ENCODE measurements at regions not wholly inside any gene's neighbourhood (a gene's known extent, or its start where the extent isn't known, plus 50 kb on each side); places are given as distances from the start of the nearest gene placed in this dataset.

GRCh38 chr1:219277304-219278105 is 103.8 kb downstream of the LYPLAL1 start:
- no peak for DNase-seq (ENCODE audit: low read depth)

- DNase-seq (ENCODE audit: low read depth) = no peak
Observed at GRCh38 chr1:219276049-219276738, 102.5 kb downstream of the LYPLAL1 start.

GRCh38 chr1:219273088-219273686 is 99.5 kb downstream of the LYPLAL1 start:
- no peak for DNase-seq (ENCODE audit: low read depth)

DNA sequence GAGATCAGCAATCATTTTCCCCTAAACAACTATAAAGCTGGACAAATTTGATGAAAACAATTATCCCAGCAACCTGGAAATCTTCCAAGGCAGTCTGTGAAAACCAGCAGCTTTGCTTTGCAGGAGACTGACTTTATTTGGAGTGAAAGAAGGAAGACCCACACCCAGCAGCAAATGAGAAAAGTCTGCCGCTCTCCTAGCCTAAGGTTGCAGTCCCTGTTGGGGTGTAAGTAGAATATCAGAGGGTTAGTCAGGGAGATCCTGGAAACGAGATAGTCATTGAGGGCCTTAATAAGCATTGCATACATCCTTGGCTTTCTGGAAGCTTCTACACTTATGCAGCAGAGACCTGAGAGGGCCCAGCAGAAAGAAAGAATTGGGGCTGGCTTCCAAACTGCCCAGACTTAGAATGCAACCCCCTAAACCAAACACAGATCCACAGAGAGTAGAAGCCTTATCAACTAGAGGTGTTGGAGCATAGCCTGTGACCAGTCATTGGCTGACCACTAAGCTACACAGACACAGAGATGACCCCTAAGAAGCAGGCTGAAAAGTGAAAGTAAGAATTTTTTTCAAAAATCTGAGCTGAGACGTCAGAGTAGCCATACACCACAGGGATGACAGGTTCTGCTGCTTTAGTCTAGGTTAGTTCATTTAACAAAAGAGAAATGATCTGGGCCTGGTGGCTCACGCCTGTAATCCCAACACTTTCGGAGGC is 98.3 kb downstream of the LYPLAL1 start:
- no peak for DNase-seq (ENCODE audit: low read depth)

- no peak for DNase-seq (ENCODE audit: low read depth)
Observed at GRCh38 chr1:219269171-219269570, 95.5 kb downstream of the LYPLAL1 start.

GRCh38 chr1:219266524-219266923 is 92.8 kb downstream of the LYPLAL1 start:
- no peak for DNase-seq (ENCODE audit: low read depth)

DNA sequence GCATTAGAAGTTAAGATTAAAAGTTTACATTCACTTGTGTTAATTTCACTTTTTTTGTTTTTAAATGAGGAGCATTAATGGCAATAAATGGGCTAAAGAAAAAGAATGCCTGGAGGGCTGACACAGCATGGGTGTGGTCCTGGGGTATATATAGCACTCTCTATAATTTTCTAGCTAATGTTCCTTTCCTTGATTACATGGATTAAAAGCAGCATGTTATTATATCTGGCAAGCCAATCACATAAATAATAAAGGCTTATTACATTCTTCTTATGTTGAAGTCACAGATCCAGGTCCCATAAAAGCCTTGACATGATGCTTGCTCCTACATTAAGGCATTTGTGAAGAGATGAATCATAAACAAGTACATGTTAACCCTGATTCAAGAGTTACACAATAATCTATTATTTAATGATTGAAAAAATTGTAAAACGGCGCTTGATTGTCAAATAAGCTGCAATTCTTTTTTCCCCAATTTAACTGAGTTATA is 91.4 kb downstream of the LYPLAL1 start:
- DNase-seq (ENCODE audit: low read depth) = no peak

DNA sequence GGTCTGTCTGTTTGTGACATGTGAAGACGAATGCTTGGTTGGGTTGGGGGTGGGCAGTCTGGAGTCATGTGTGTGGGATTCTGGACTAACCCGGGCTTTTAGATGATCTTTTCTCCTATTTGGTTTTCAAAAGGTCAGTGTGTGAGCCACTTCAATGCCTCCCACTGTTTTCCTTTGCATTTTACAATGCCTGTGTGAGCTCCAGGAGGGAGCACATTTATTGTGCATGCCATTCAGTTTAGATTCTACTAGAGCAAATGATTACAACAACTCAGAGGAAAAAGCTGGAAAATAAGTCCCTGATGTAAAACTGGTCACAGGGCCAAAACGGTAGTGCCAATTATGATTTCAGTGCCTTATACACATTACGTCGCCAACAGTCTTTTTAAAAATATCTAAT is 90.9 kb downstream of the LYPLAL1 start:
- no peak for DNase-seq (ENCODE audit: low read depth)
